GM12878 (cell line): ENCODE measurements at regions not wholly inside any gene's neighbourhood (a gene's known extent, or its start where the extent isn't known, plus 50 kb on each side); places are given as distances from the start of the nearest gene placed in this dataset.
A peak's percentile ranks its signal among the peaks of the same experiment; 100 is the strongest.

Experiments
- ATAC-seq: fragments of 200-7000 bp; cut with Tn5 transposase; 3 replicates; pipeline ENCODE4 v1.9.1; 2020; ENCODE audit warnings: mild to moderate bottlenecking, moderate library complexity
- BruUV-seq: library from RNA; stranded (reverse); fragments of 400-500 nt; replicated peaks from 2 replicates; lab custom pipeline; 2021; lab: Mats Ljungman, UMichigan
- CTCF ChIA-PET: fragments of 300-600 bp; sonication (Branson Sonifier 250); formaldehyde crosslinking; extraction: SDS; loops from one replicate; lab custom pipeline; 2021; ENCODE audit warnings: inconsistent platforms; lab: Yijun Ruan, JAX
- POLR2A ChIA-PET: fragments of 350-600 bp; formaldehyde crosslinking; extraction: SDS; loops from one replicate; lab custom pipeline; 2021; ENCODE audit warnings: inconsistent platforms; lab: Charles Lee
- RAD21 ChIA-PET: fragments of 300-600 bp; sonication (Branson Sonifier 250); formaldehyde crosslinking; loops from one replicate; lab custom pipeline; 2023; ENCODE audit warnings: antibody characterized with exemption; ENCODE audit not compliant: unreplicated experiment; lab: Charles Lee
- SMC1A ChIA-PET: fragments of 300-600 bp; sonication (Branson Sonifier 250); formaldehyde crosslinking; loops from one replicate; lab custom pipeline; 2023; ENCODE audit not compliant: unreplicated experiment, uncharacterized antibody; lab: Charles Lee
- DNase-seq: peaks from one replicate; pipeline ENCODE4 v3.0.0-alpha.2; 2011; ENCODE audit warnings: low read depth, low spot score
- FAIRE-seq: peaks from 3 replicates; lab custom pipeline; 2011; peaks lifted over from hg19 to GRCh38; lab: Jason Lieb, UNC
- H2AFZ ChIP-seq: 2 replicates; pipeline ENCODE4 v1.6.0; 2011; ENCODE audit warnings: low read depth, low read length, control low read depth; ENCODE audit not compliant: control insufficient read depth
- H3K27ac ChIP-seq: 2 replicates; pipeline ENCODE4 v1.5.1; 2011; ENCODE audit warnings: control low read depth; ENCODE audit not compliant: control insufficient read depth, insufficient read depth
- H3K27me3 ChIP-seq, 2 experiments: replicated peaks in 1 of 2; 2 replicates each; pipeline versions ENCODE4 v1.6.0 to v1.6.1; 2011; ENCODE audit warnings: low read length in 1 of 2; ENCODE audit not compliant: control insufficient read depth in 2 of 2, insufficient read depth in 2 of 2
- H3K36me3 ChIP-seq, 2 experiments: 2 replicates each; pipeline ENCODE4 v1.5.1; 2011; ENCODE audit warnings: low read length in 1 of 2; ENCODE audit not compliant: control insufficient read depth in 2 of 2, insufficient read depth in 2 of 2
- H3K4me1 ChIP-seq: 2 replicates; pipeline ENCODE4 v1.6.1; 2011; ENCODE audit warnings: mild to moderate bottlenecking, low read length, moderate library complexity, mixed read lengths; ENCODE audit not compliant: control insufficient read depth, insufficient read depth
- H3K4me2 ChIP-seq: 2 replicates; pipeline ENCODE4 v1.6.0; 2011; ENCODE audit warnings: control low read depth; ENCODE audit not compliant: control insufficient read depth, insufficient read depth
- H3K4me3 ChIP-seq: fragments of 200-600 bp; sonication (generic); 2 replicates; pipeline ENCODE4 v1.5.1; 2016
- H3K79me2 ChIP-seq: 2 replicates; pipeline ENCODE4 v1.6.0; 2011; ENCODE audit warnings: low read length; ENCODE audit not compliant: control insufficient read depth, insufficient read depth
- H3K9ac ChIP-seq: 2 replicates; pipeline ENCODE4 v1.8.0; 2011; ENCODE audit warnings: low read length, control low read depth, mixed read lengths; ENCODE audit not compliant: control insufficient read depth, insufficient read depth
- H3K9me3 ChIP-seq: replicated peaks from 3 replicates; pipeline ENCODE4 v1.5.1; 2011; ENCODE audit warnings: mild to moderate bottlenecking, low read length; ENCODE audit not compliant: control insufficient read depth, insufficient read depth
- H4K20me1 ChIP-seq: 2 replicates; pipeline ENCODE4 v1.6.0; 2011; ENCODE audit not compliant: control insufficient read depth, insufficient read depth
- DPF2 ChIP-seq: fragments of 450-650 bp; IDR thresholded peaks from 2 replicates; pipeline ENCODE4 v1.6.1; 2017; ENCODE audit warnings: mild to moderate bottlenecking
- FOS ChIP-seq: IDR thresholded peaks from 3 replicates; pipeline ENCODE4 v1.6.1; 2011; ENCODE audit warnings: borderline replicate concordance; ENCODE audit not compliant: insufficient read length; ENCODE audit errors: extremely low read depth
- HDAC2 ChIP-seq: fragments of 200-600 bp; sonication (generic); IDR thresholded peaks from 2 replicates; pipeline ENCODE4 v1.6.1; 2017
- NRF1 ChIP-seq: conservative IDR thresholded peaks from 2 replicates; pipeline ENCODE4 v1.6.1; 2011; ENCODE audit warnings: mild to moderate bottlenecking, low read depth, low read length, improper control_type of control experiment
- RCOR1 ChIP-seq: conservative IDR thresholded peaks from 2 replicates; pipeline ENCODE4 v1.6.1; 2012; ENCODE audit warnings: low read depth, low read length, improper control_type of control experiment
- SMAD1 ChIP-seq: fragments of 450-650 bp; IDR thresholded peaks from 2 replicates; pipeline ENCODE4 v1.6.1; 2018; ENCODE audit warnings: mild to moderate bottlenecking, low read depth; ENCODE audit not compliant: partially characterized antibody
- SREBF2 ChIP-seq: IDR thresholded peaks from 2 replicates; pipeline ENCODE4 v1.6.1; 2012; ENCODE audit warnings: mild to moderate bottlenecking, low read length
- TBL1XR1 ChIP-seq: IDR thresholded peaks from 2 replicates; pipeline ENCODE4 v1.6.1; 2012; ENCODE audit warnings: low read depth, low read length, improper control_type of control experiment
- YBX1 ChIP-seq: fragments of 450-650 bp; IDR thresholded peaks from 2 replicates; pipeline ENCODE4 v1.6.1; 2016; ENCODE audit warnings: antibody characterized with exemption
- ZZZ3 ChIP-seq: IDR thresholded peaks from 2 replicates; pipeline ENCODE4 v1.6.1; 2011; ENCODE audit warnings: low read depth; ENCODE audit not compliant: control insufficient read depth, insufficient read length
- WGBS: methylation state at CpG from one replicate; pipeline ENCODE4 v1.1.6; 2016; ENCODE audit warnings: low lambda C conversion rate; ENCODE audit not compliant: insufficient replicate concordance, insufficient coverage; ENCODE audit errors: missing lambda C conversion rate; 5-methylcytosine and 5-hydroxymethylcytosine counted together
- in situ Hi-C: fragments of 300-500 bp; cut with MboI; formaldehyde crosslinking; loops from 9 replicates; pipeline ENCODE4 v1.14.3; 2018; ENCODE audit warnings: mixed read lengths
- intact Hi-C: fragments of 100-400 bp; cut with micrococcal nuclease; formaldehyde crosslinking; loops from one replicate; pipeline ENCODE4 v1.14.2; 2022; ENCODE audit not compliant: unreplicated experiment
- TF ChIP-seq, protein P1 (sequence below): IDR thresholded peaks from 2 replicates; pipeline ENCODE4 v1.6.1; 2011; ENCODE audit warnings: low read depth, low read length, improper control_type of control experiment, borderline replicate concordance
- TF ChIP-seq, protein P2 (sequence below): IDR thresholded peaks from 2 replicates; pipeline ENCODE4 v1.6.1; 2011; ENCODE audit warnings: mild to moderate bottlenecking, low read depth, low read length, moderate library complexity; ENCODE audit not compliant: insufficient replicate concordance

DNA sequence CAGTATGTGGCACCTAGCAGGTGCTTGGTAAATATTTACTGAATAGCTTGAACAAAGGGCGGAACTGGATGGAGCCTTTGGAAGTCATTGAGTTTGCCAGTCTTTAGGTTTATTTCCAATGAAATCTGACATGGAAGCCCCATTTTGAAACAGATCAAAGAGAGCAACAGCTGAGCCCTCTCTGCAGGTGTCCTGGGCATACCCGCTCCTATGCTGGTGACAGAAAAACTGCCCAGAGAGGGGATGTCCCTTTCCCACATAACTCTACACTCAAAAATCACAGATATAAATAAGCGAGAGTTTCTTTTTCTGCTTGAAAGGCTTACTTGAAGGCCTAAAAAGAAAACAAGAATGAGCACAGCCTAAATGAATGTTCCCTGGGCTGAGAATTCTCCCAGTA lies 53.0 kb upstream of the RALY start:
- no peak overlapping the region for H2AFZ ChIP-seq
- TF ChIP-seq SMAD1 (no peak), FOS (no peak), RCOR1 (no peak), NRF1 (no peak), YBX1 (no peak), TBL1XR1 (no peak), DPF2 (no peak), ZZZ3 (no peak), SREBF2 (no peak), HDAC2 (no peak)
- TF ChIP-seq, protein P1, sequence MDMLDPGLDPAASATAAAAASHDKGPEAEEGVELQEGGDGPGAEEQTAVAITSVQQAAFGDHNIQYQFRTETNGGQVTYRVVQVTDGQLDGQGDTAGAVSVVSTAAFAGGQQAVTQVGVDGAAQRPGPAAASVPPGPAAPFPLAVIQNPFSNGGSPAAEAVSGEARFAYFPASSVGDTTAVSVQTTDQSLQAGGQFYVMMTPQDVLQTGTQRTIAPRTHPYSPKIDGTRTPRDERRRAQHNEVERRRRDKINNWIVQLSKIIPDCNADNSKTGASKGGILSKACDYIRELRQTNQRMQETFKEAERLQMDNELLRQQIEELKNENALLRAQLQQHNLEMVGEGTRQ, result no peak
- TF ChIP-seq, protein P2, sequence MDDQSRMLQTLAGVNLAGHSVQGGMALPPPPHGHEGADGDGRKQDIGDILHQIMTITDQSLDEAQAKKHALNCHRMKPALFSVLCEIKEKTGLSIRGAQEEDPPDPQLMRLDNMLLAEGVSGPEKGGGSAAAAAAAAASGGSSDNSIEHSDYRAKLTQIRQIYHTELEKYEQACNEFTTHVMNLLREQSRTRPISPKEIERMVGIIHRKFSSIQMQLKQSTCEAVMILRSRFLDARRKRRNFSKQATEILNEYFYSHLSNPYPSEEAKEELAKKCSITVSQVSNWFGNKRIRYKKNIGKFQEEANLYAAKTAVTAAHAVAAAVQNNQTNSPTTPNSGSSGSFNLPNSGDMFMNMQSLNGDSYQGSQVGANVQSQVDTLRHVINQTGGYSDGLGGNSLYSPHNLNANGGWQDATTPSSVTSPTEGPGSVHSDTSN, result no peak
- TF ChIP-seq, all 136 proteins: peak for 0
- H3K27ac ChIP-seq, result no peak overlapping the region
- H3K79me2 ChIP-seq, result no peaks in the 10 kb centered on the region
- DNase-seq, result no peak
- CTCF ChIA-PET, result interaction anchor here (1.6 kb wide), 1 partner anchor 189 kb away, joined by 3 read pairs; no protein-coding TSS in a partner anchor
- POLR2A ChIA-PET, result interaction anchor here (0.6 kb wide), 1 partner anchor 165 kb away, joined by 5 read pairs; no protein-coding TSS in a partner anchor
- SMC1A ChIA-PET, result interaction anchor here (0.8 to 0.9 kb wide), 2 partner anchors 101 to 137 kb away, joined by 3 read pairs; no protein-coding TSS in a partner anchor
- no peaks in the 10 kb centered on the region for H3K27me3 ChIP-seq
- 31% methylated on average over 3 of the region's 3 CpGs for WGBS
- FAIRE-seq, result no peak
- H3K9me3 ChIP-seq, result no peaks in the 10 kb centered on the region; the same call in 2 of the 3 replicates
- H3K9ac ChIP-seq, result no peak overlapping the region
- ATAC-seq, result peak; percentile 31; the same call in 1 of the 3 replicates
- no peaks in the 10 kb centered on the region for H3K4me1 ChIP-seq
- in situ Hi-C loops (no loop called here), intact Hi-C loops (no loop called here)
- H3K4me2 ChIP-seq, result no peak overlapping the region
- H3K36me3 ChIP-seq, result no peaks in the 10 kb centered on the region
- BruUV-seq, result no TSS peak
- RAD21 ChIA-PET, result interaction anchor here (1.2 kb wide), 1 partner anchor 24 kb away, joined by 3 read pairs; no protein-coding TSS in a partner anchor
- no peaks in the 10 kb centered on the region for H4K20me1 ChIP-seq
- no peak overlapping the region for H3K4me3 ChIP-seq
